Heart right ventricle (tissue), 16 donors: ENCODE measurements at regions not wholly inside any gene's neighbourhood (a gene's known extent, or its start where the extent isn't known, plus 50 kb on each side); places are given as distances from the start of the nearest gene placed in this dataset.

Source experiments
- ATAC-seq, 8 donors: fragments of 200-7000 bp; cut with Tn5 transposase; one replicate each; pipeline ENCODE4 v1.9.1; 2020; ENCODE audit warnings: mild to moderate bottlenecking in 8 of 8, moderate library complexity in 8 of 8, moderate number of reproducible peaks in 1 of 8
- DNase-seq, 2 donors: peaks; one replicate each; pipeline ENCODE4 v3.0.0-alpha.2; 2020
- H3K27ac ChIP-seq, 10 donors: fragments of 200-600 bp; sonication (generic) in 2 of 10; one replicate each; pipeline versions ENCODE4 v1.5.0 to v1.8.0; 2020 to 2022; ENCODE audit warnings: mild to moderate bottlenecking in 3 of 10
- H3K27me3 ChIP-seq, 7 donors: fragments of 200-600 bp; one replicate each; pipeline ENCODE4 v1.8.0; 2021 to 2022; ENCODE audit warnings: mild to moderate bottlenecking in 2 of 7
- H3K36me3 ChIP-seq, 9 donors: fragments of 200-600 bp; sonication (generic) in 1 of 9; one replicate each; pipeline versions ENCODE4 v1.5.0 to v1.8.0; 2020 to 2022; ENCODE audit warnings: mild to moderate bottlenecking in 2 of 9
- H3K4me1 ChIP-seq, 9 donors: fragments of 200-600 bp; sonication (generic) in 1 of 9; one replicate each; pipeline versions ENCODE4 v1.5.0 to v1.8.0; 2020 to 2022; ENCODE audit warnings: mild to moderate bottlenecking in 4 of 9
- H3K4me3 ChIP-seq, 10 donors: fragments of 200-600 bp; sonication (generic) in 2 of 10; one replicate each; pipeline versions ENCODE4 v1.5.0 to v1.8.0; 2020 to 2022; ENCODE audit warnings: mild to moderate bottlenecking in 7 of 10, moderate library complexity in 2 of 10
- H3K9me3 ChIP-seq, 11 donors: fragments of 200-600 bp in 10 of 11; sonication (generic) in 2 of 11; one replicate each; pipeline versions ENCODE4 v1.5.0 to v1.8.0; 2013 to 2022; ENCODE audit warnings: mild to moderate bottlenecking in 2 of 11, control low read depth in 1 of 11, moderate library complexity in 1 of 11
- CTCF ChIP-seq, 9 donors: fragments of 200-600 bp; sonication (generic) in 2 of 9; IDR thresholded peaks; one replicate each; pipeline versions ENCODE4 v1.5.0 to v1.8.0; 2021 to 2022; ENCODE audit warnings: antibody characterized with exemption in 9 of 9, mild to moderate bottlenecking in 5 of 9, moderate library complexity in 1 of 9
- WGBS, 2 donors: extraction: QIAGEN DNeasy Blood & Tissue Kit; methylation state at CpG; one replicate each; pipeline ENCODE4 v1.1.7; 2013; ENCODE audit warnings: inconsistent platforms in 1 of 2; 5-methylcytosine and 5-hydroxymethylcytosine counted together
- intact Hi-C, 10 donors: fragments of 100-400 bp; cut with DNase I; formaldehyde crosslinking; loops; one replicate each; pipeline versions ENCODE4 v1.11.1 to v1.14.2; 2022
- donor health status: Arrhythmogenic right ventricular cardiomyopathy.
- donor health status: ischemic (EF 13 %, LVEDD 7.1; RV severe dilation, severe dysfunction).
- donor health status: healthy with polysubstance abuse.
- donor health status: DM: no; HTN: yes; CAD: no.
- donor health status: DM: no; HTN: no; CAD: no.
- donor health status: ischemic (EF 25% LVEDD 6.9; RV normal size, moderate dysfunction).
- donor health status: ischemic (EF 25% LVEDD 5.7; RV mildly dilated, moderate dysfunction).
- donor health status: healthy.
- donor health status: DM: yes; HTN: yes; CAD: no.
- donor health status: Ischemic cardiomyopathy.
- donor health status: ischemic (EF 35%, LVEDD 5.7; RV mildly dilated, moderate dysfunction).
- donor health status: nonischemic (EF 11% LVEDD 7.7; RV severe dilation, severe dysfunction).
- donor health status: DM: yes; HTN: yes; CAD: no.
- donor health status: PGD.
- donor health status: ischemic (EF 29% LVEDD 5.4; RV normal size, mild dysfunction).
- donor health status: nonischemic (EF 23%, LVEDD 6.1; RV moderate dilation, normal function).

- TF ChIP-seq CTCF (IDR thresholded peaks at IDR 0.05): peak in 6 of 9 donors; percentile 17 to 40 (median 27)
Measured at GRCh38 chr7:19982841-19983835, 209.7 kb upstream of the TMEM196 start.

GRCh38 chr7:19973581-19973980, 200.2 kb upstream of the TMEM196 start:
- Histone ChIP-seq H3K9me3 (peaks cover 0 to 8% (median 0%) of the 10 kb centered on the region in 11 donors), H3K36me3 (no peaks in the 10 kb centered on the region), H3K4me1 (no peaks in the 10 kb centered on the region), H3K4me3 (no peak overlapping the region), H3K27ac (no peak overlapping the region), H3K27me3 (no peaks in the 10 kb centered on the region)
- intact Hi-C loops: no loop called here
- no peak for TF ChIP-seq CTCF (IDR thresholded peaks at IDR 0.05)
- ATAC-seq: no peak
- DNase-seq: no peak
- 88 to 94% methylated on average over 2 of the region's 2 CpGs for WGBS, 2 donors

More at GRCh38 chr7:19982841-19983835, 209.7 kb upstream of the TMEM196 start:
- Histone ChIP-seq H3K36me3 (no peaks in the 10 kb centered on the region), H3K9me3 (peaks cover 0 to 24% (median 3%) of the 10 kb centered on the region in 11 donors), H3K27ac (no peak overlapping the region), H3K4me3 (no peak overlapping the region), H3K4me1 (no peaks in the 10 kb centered on the region), H3K27me3 (no peaks in the 10 kb centered on the region)
- intact Hi-C loops: no loop called here
- DNase-seq (peak in 1 of 2 donors; percentile 25), ATAC-seq (no peak)
- 44 to 45% methylated on average over 6 of the region's 6 CpGs for WGBS, 2 donors

GRCh38 chr7:19972876-19973275, 199.5 kb upstream of the TMEM196 start:
- intact Hi-C loops: no loop called here
- WGBS, 2 donors: 83 to 84% methylated on average over 1 of the region's 1 CpG
- H3K27me3 ChIP-seq: no peaks in the 10 kb centered on the region
- H3K36me3 ChIP-seq: no peaks in the 10 kb centered on the region
- ATAC-seq: no peak
- no peaks in the 10 kb centered on the region for H3K4me1 ChIP-seq
- no peak for TF ChIP-seq CTCF (IDR thresholded peaks at IDR 0.05)
- H3K9me3 ChIP-seq: peaks cover 0 to 6% (median 0%) of the 10 kb centered on the region in 11 donors
- no peak overlapping the region for H3K4me3 ChIP-seq
- DNase-seq: no peak
- H3K27ac ChIP-seq: no peak overlapping the region

GRCh38 chr7:19971956-19972355, 198.5 kb upstream of the TMEM196 start:
- Histone ChIP-seq H3K36me3 (no peaks in the 10 kb centered on the region), H3K4me1 (no peaks in the 10 kb centered on the region), H3K27me3 (no peaks in the 10 kb centered on the region), H3K9me3 (no peaks in the 10 kb centered on the region), H3K27ac (no peak overlapping the region), H3K4me3 (no peak overlapping the region)
- intact Hi-C loops: no loop called here
- DNase-seq (no peak), ATAC-seq (no peak)
- TF ChIP-seq CTCF (IDR thresholded peaks at IDR 0.05): no peak
- 73 to 79% methylated on average over 2 of the region's 2 CpGs for WGBS, 2 donors
